HEK293T (cell line): ENCODE measurements at regions not wholly inside any gene's neighbourhood (a gene's known extent, or its start where the extent isn't known, plus 50 kb on each side); places are given as distances from the start of the nearest gene placed in this dataset.

Source experiments
- CTCF ChIA-PET: fragments of 350-600 bp; formaldehyde crosslinking; extraction: SDS; loops from one replicate; lab custom pipeline; 2021; ENCODE audit warnings: antibody characterized with exemption, inconsistent platforms; lab: Yijun Ruan, JAX
- POLR2A ChIA-PET: fragments of 350-600 bp; formaldehyde crosslinking; extraction: SDS; loops from one replicate; lab custom pipeline; 2020; ENCODE audit warnings: antibody characterized with exemption, inconsistent platforms; lab: Yijun Ruan, JAX
- DNase-seq: peaks from one replicate; pipeline ENCODE4 v3.0.0; 2012; ENCODE audit warnings: mixed read lengths; ENCODE audit errors: extremely low spot score
- ARNT ChIP-seq: fragments of 450-650 bp; IDR thresholded peaks from 2 replicates; pipeline ENCODE4 v1.6.1; 2017; ENCODE audit warnings: mild to moderate bottlenecking
- BHLHE40 ChIP-seq: fragments of 450-650 bp; IDR thresholded peaks from 2 replicates; pipeline ENCODE4 v1.6.1; 2016; ENCODE audit warnings: mild to moderate bottlenecking, moderate library complexity, borderline replicate concordance
- CTBP1 ChIP-seq: fragments of 450-650 bp; IDR thresholded peaks from 2 replicates; pipeline ENCODE4 v1.6.1; 2016; ENCODE audit warnings: borderline replicate concordance
- ELF4 ChIP-seq: fragments of 450-650 bp; IDR thresholded peaks from 2 replicates; pipeline ENCODE4 v1.6.1; 2017; ENCODE audit warnings: antibody characterized with exemption
- FOXA1 ChIP-seq: fragments of 450-650 bp; IDR thresholded peaks from 2 replicates; pipeline ENCODE4 v1.6.1; 2016; ENCODE audit warnings: mild to moderate bottlenecking
- FOXK2 ChIP-seq: fragments of 450-650 bp; IDR thresholded peaks from 2 replicates; pipeline ENCODE4 v1.6.1; 2016; ENCODE audit warnings: mild to moderate bottlenecking
- FOXM1 ChIP-seq: fragments of 450-650 bp; IDR thresholded peaks from 2 replicates; pipeline ENCODE4 v1.6.1; 2017; ENCODE audit warnings: mild to moderate bottlenecking, borderline replicate concordance
- HDGF ChIP-seq: fragments of 450-650 bp; IDR thresholded peaks from 2 replicates; pipeline ENCODE4 v1.6.1; 2017; ENCODE audit warnings: antibody characterized with exemption, borderline replicate concordance
- L3MBTL2 ChIP-seq: fragments of 450-650 bp; conservative IDR thresholded peaks from 2 replicates; pipeline ENCODE4 v1.6.1; 2016; ENCODE audit warnings: mild to moderate bottlenecking
- LEF1 ChIP-seq: fragments of 450-650 bp; IDR thresholded peaks from 2 replicates; pipeline ENCODE4 v1.6.1; 2017; ENCODE audit warnings: mild to moderate bottlenecking, borderline replicate concordance
- NFRKB ChIP-seq: fragments of 450-650 bp; IDR thresholded peaks from 2 replicates; pipeline ENCODE4 v1.6.1; 2016; ENCODE audit warnings: mild to moderate bottlenecking, moderate library complexity
- SP1 ChIP-seq: fragments of 450-650 bp; IDR thresholded peaks from 2 replicates; pipeline ENCODE4 v1.6.1; 2017
- SUZ12 ChIP-seq: fragments of 450-650 bp; IDR thresholded peaks from 2 replicates; pipeline ENCODE4 v1.6.1; 2016; ENCODE audit warnings: mild to moderate bottlenecking
- TARDBP ChIP-seq: fragments of 450-650 bp; IDR thresholded peaks from 2 replicates; pipeline ENCODE4 v1.6.1; 2016
- ZNF384 ChIP-seq: fragments of 450-650 bp; IDR thresholded peaks from 2 replicates; pipeline ENCODE4 v1.6.1; 2016
- TF ChIP-seq, protein P1 (sequence below): fragments of 450-650 bp; IDR thresholded peaks from 2 replicates; pipeline ENCODE4 v1.6.1; 2016

DNA sequence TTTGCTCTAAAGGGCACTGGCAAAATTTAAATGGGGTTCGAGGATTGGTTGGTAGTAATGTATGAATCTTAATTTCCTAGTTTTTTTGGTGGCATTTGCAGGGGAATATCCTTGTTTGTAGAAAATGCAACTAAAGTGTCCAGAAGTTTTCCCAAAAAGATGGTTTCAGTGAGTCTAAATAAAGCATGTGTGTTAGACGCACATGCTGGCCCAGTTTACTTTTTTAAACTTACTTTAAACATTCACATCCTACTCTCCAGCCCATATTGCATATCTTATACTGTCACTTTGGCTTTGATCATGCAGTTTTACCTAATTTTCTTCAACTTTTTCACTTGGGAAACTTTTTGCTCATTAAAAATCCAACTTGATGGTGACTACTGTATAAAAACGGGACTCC is 744.0 kb upstream of the CELF2 start:
- POLR2A ChIA-PET: no interaction called here
- CTCF ChIA-PET: no interaction called here
- TF ChIP-seq FOXM1 (no peak), ELF4 (no peak), ZNF384 (no peak), CTBP1 (no peak), LEF1 (no peak), TARDBP (no peak), SP1 (no peak), ARNT (no peak), L3MBTL2 (no peak), NFRKB (no peak), FOXK2 (no peak), HDGF (no peak)
- DNase-seq: no peak

DNA sequence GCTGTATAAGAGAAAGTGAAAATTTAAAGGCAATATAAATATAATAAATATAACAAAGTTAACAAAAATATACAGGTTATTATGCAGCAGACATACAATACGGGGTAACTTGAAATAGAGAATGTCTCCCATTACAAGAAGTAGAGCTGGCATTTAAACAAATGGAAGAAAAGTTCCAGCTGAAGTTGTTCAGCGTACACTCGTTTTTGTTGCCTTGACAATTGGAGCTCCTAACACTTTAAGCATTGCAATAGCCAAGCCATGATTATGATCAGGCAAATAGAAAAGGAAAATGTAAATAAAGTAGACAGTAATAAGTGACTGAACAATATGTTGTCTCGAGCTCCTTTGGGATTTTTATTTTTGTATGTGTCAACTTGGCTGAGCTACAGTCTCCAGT is 737.8 kb upstream of the CELF2 start:
- no peak for DNase-seq
- POLR2A ChIA-PET: no interaction called here
- TF ChIP-seq ZNF384: no peak
- no peak for TF ChIP-seq SUZ12
- TF ChIP-seq L3MBTL2: no peak
- no peak for TF ChIP-seq NFRKB
- no peak for TF ChIP-seq ELF4
- no peak for TF ChIP-seq BHLHE40
- no peak for TF ChIP-seq FOXK2
- no peak for TF ChIP-seq FOXM1
- no peak for TF ChIP-seq HDGF
- no peak for TF ChIP-seq CTBP1
- CTCF ChIA-PET: no interaction called here

DNA sequence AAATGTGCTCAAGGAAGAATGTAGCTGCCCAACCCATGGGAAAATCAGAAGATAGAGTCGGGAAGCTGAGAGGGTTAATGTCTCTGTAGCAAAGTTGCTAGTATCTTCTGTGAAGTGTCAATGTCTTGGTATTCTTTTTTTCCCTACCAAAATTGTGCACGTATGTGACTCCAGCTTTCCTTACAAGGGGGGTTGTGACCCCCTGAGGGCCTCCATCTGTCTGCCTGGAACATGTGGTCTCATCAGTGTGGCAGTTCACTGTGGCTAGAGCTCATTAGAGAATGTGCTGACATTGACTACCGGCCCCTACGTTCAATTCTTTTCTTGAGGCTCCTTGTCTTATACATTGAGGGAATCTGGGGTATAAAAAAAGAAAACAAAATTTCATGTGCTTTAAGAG is 725.2 kb upstream of the CELF2 start:
- DNase-seq: no peak
- no peak for TF ChIP-seq ZNF384
- TF ChIP-seq BHLHE40: no peak
- TF ChIP-seq TARDBP: no peak
- no peak for TF ChIP-seq CTBP1
- TF ChIP-seq NFRKB: no peak
- no peak for TF ChIP-seq FOXK2
- TF ChIP-seq, protein P1, sequence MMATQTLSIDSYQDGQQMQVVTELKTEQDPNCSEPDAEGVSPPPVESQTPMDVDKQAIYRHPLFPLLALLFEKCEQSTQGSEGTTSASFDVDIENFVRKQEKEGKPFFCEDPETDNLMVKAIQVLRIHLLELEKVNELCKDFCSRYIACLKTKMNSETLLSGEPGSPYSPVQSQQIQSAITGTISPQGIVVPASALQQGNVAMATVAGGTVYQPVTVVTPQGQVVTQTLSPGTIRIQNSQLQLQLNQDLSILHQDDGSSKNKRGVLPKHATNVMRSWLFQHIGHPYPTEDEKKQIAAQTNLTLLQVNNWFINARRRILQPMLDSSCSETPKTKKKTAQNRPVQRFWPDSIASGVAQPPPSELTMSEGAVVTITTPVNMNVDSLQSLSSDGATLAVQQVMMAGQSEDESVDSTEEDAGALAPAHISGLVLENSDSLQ: no peak
- no peak for TF ChIP-seq SP1
- TF ChIP-seq L3MBTL2: no peak
- no peak for TF ChIP-seq LEF1
- no peak for TF ChIP-seq ELF4
- POLR2A ChIA-PET: no interaction called here
- CTCF ChIA-PET: no interaction called here

DNA sequence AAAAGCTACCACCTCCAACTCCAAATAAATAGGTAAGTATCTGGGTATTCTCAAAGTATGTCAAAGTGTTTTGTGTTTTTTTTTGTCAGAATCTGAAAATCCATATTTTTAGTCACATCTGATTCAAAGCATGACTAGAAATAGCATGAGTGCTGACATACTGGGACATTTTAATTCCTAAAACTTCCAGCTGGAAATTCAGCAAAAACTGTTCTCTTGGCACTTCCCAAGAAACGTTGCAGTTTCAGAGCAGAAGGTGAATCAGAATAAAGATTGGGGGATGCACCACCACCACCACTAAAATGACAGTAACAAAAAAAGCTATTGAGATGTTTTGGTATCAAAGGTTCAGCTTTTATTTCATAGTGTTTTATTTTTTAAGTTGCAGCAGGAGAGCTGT is 724.6 kb upstream of the CELF2 start:
- DNase-seq: no peak
- CTCF ChIA-PET: no interaction called here
- TF ChIP-seq LEF1 (no peak), TARDBP (no peak), FOXA1 (no peak), SUZ12 (no peak), BHLHE40 (no peak), L3MBTL2 (no peak), ELF4 (no peak), ARNT (no peak), ZNF384 (no peak), NFRKB (no peak), FOXK2 (no peak), SP1 (no peak), FOXM1 (no peak), HDGF (no peak), CTBP1 (no peak)
- TF ChIP-seq, protein P1: no peak
- POLR2A ChIA-PET: no interaction called here

DNA sequence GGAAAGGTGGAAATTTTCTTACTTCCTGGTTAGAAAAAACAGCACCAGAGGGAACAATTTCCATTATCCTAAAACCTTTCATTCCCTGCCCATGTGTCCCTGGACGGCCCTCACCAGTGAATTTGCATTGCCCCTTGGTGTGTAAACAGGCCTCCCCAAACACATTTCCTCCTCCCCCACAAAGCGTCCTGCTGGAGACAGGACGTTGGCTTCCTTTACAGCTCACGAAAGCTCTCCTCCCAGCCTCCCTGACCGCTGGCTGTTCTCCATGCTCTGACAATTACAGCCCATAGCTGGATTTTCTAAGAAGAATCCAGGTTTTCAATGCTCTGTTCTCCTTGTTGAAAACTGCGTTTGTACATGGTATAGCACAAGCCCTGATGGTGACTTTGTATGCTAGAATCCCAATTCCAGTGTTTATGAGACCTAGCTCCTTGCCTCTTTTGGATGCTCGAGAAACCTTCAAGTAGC is 724.2 kb upstream of the CELF2 start:
- DNase-seq: no peak
- no peak for TF ChIP-seq ZNF384
- no peak for TF ChIP-seq L3MBTL2
- TF ChIP-seq TARDBP: no peak
- TF ChIP-seq HDGF: no peak
- TF ChIP-seq CTBP1: no peak
- no peak for TF ChIP-seq SUZ12
- TF ChIP-seq ARNT: no peak
- no peak for TF ChIP-seq LEF1
- no peak for TF ChIP-seq BHLHE40
- TF ChIP-seq FOXA1: no peak
- no peak for TF ChIP-seq FOXK2
- TF ChIP-seq SP1: no peak
- no peak for TF ChIP-seq FOXM1
- TF ChIP-seq, protein P1: no peak
- no peak for TF ChIP-seq ELF4
- no peak for TF ChIP-seq NFRKB
- POLR2A ChIA-PET: no interaction called here
- CTCF ChIA-PET: no interaction called here

DNA sequence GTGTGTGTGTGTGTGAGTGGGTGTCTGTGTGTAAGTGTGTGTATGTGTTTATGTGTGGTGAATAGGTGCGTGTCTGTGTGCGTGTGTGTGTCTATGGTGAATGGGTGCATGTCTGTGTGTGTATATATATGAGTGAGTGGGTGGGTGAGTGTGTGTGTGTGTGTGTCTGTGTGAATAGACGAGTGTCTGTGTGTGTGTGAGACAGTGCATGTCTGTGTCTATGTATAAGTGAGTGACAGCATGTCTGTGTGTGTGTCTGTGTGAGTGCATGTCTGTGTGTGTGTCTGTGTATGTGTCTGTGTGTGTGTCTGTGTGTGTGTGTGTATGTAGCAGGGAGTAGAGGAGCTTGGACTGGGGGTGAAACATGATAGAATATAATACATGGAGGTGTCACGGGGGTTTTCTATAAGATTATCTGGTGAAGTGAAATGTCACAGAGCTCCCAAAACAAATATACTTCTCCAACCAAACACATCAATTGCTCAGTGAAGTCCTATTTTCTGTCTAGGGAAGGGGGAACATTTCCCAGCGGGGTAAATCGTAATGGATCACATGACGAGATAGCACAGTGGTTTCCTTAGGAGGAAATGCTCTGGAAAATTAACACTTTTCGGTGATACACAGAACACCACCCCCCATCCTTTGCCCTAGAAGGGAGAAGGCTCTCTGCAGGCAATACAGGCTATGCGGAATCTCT is 723.3 kb upstream of the CELF2 start:
- ChIA-PET CTCF (no interaction called here), POLR2A (no interaction called here)
- DNase-seq: no peak
- TF ChIP-seq L3MBTL2 (no peak), CTBP1 (no peak), ARNT (no peak), BHLHE40 (no peak), ZNF384 (no peak), NFRKB (no peak), HDGF (no peak), SUZ12 (no peak), TARDBP (no peak), FOXM1 (no peak), ELF4 (no peak), FOXK2 (no peak), FOXA1 (no peak), LEF1 (no peak), SP1 (no peak)
- TF ChIP-seq, protein P1: no peak
